GM12872 (cell line): ENCODE measurements at regions not wholly inside any gene's neighbourhood (a gene's known extent, or its start where the extent isn't known, plus 50 kb on each side); places are given as distances from the start of the nearest gene placed in this dataset.

Source experiments
- TF ChIP-seq, protein P1 (sequence below): IDR thresholded peaks from 3 replicates; pipeline ENCODE4 v1.5.1; 2011; ENCODE audit warnings: low read depth, mild to moderate bottlenecking, low read length, moderate library complexity; ENCODE audit not compliant: insufficient read depth

DNA sequence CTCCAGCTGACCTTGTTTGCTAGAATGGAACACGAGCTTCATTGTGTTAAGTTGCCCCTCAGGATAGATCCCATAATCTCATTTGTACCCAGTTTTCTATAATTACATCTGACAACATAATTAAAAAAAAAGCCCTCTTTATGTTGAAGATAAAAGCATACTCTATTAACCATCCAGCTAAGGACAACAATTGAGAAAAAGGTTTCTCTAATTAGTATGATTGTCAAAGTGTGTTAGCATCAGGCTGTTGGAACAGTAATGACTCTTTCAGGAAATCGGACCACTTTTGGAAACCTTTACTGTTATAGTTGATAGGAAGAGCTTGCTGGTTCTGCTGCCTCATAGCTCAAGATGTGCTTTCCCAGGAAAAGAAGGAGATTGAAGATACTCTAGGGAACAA, 172.6 kb downstream of the FHIP1A start:
- TF ChIP-seq, protein P1, sequence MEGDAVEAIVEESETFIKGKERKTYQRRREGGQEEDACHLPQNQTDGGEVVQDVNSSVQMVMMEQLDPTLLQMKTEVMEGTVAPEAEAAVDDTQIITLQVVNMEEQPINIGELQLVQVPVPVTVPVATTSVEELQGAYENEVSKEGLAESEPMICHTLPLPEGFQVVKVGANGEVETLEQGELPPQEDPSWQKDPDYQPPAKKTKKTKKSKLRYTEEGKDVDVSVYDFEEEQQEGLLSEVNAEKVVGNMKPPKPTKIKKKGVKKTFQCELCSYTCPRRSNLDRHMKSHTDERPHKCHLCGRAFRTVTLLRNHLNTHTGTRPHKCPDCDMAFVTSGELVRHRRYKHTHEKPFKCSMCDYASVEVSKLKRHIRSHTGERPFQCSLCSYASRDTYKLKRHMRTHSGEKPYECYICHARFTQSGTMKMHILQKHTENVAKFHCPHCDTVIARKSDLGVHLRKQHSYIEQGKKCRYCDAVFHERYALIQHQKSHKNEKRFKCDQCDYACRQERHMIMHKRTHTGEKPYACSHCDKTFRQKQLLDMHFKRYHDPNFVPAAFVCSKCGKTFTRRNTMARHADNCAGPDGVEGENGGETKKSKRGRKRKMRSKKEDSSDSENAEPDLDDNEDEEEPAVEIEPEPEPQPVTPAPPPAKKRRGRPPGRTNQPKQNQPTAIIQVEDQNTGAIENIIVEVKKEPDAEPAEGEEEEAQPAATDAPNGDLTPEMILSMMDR: no peak

DNA sequence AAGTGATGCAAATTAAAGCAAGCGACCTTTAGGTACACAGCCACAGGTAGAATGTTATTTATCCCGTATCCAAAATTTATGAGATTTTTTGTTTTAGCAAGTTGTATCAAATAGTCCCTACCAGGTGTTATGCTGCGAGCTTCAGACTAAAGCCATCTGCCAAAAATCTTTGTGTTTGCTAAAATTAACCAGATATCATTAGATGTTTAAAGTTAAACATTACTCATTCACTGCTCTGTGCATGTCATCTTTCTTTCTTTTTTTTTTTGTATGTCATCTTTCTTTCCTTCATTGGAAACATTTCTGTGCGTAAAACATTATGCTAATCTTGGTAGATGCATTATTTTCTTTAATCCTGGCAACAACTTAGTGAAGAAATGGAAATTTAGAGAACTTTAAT, 173.1 kb downstream of the FHIP1A start:
- TF ChIP-seq, protein P1: no peak

DNA sequence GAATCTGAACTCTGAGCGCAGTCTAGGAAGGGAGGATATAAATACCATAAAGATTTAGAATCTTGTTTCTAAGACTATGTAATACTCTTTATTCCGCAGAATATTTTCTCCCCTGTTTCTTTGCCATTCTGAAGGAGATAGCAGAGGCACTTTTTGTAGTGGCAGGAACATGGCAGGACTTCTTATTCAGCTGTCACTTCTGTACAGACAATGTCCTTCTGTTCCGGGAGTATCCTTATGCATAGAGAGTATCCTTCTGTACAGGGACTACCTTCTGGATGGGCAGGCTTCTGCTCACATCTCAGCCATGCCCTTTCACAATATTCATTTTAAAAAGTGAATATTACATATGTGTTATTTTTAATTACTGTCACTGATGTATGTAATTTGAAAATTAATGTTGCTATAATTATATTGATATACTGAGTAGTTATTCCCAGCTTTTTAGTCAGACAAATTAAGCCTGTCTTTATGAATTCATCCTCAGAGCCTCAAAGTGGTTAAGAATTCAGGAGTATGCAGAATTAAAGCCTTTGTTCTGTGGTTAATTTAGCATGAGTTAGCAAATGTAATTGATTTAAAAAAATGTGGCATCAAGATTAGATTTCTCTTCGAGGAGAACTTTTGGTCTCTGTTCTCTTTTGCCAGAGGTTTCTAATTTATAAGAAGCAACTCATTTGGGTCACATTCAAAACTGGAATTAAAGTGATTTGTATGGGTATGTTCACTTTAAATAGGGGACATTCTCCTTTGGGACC, 174.4 kb downstream of the FHIP1A start:
- TF ChIP-seq, protein P1: no peak

DNA sequence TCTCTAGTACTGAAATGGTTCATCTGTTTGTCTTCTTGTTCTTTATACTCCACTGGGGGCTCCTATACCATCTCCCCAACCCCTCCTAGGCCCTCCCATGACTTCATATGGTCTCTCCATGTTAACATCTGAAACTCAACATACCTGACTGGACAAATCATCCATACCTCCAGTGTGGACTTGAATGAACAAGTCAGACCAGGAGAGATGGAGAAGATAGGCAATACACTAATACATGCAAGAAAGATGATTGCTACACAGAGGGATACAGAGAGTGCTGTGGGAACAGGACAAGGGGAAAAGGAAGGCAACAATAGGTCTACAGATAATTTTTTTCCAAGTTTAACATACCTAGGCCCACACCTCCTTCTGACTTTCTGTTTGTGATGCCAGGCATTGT, 175.1 kb downstream of the FHIP1A start:
- TF ChIP-seq, protein P1: no peak

DNA sequence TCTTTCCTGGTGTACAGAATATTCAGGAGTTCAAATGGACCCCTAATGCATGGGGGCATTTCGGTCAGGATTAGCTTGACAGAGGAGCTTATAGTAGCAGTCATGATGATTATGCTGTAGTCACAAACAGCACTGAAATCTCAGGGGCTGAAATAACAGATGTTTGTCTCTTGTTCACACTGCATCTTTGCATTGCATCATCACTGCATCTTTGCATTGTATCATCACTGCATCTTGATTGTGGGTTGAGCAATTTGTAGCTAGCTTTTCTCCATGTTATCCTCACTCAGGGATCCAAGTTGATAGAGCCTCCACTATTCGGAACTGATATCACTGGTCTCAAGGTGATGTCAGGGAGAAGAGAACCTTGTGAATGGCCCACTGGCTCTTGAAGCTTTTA, 160.9 kb downstream of the GATB start:
- TF ChIP-seq, protein P1: no peak

DNA sequence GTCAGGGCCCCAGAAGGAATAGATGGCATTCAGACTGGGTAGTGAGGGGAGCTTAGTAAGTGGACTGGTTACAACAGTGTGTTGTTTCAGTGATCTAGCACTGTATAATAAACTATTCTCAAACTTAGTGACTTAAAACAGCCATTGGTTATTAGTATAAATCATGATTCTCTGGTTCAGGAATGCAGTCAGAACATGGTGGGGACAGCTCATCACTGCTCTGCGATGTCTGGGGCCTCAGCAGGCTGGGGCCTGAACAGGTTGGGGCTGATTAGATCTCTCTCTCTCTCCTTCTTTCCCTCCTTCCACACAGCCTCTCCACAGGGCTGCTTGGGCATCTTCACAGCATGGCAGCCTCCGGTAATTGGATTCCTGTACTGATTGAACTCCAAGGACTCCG, 160.4 kb downstream of the GATB start:
- TF ChIP-seq, protein P1: no peak

DNA sequence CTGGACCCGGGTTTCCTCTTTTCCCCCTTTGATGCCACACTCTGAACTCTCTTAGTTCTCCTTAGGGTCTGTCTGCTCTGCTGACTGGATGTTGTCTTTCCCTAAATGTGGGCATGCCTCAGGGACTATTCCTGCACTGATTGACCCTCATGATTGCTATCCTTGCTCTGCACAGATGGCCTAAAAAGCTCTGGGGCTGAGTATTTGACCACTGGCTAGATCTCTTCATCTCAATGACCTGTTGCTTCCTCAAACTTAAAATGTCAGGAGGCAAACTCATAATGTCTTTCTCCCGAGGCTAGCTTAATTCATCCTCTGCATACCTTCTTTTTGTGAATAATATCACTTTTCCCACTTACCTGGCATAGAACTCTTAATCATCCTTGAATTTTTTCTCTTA, 157.4 kb downstream of the GATB start:
- TF ChIP-seq, protein P1: no peak
